C1 segment of cervical spinal cord (tissue), 14 donors: ENCODE measurements at regions not wholly inside any gene's neighbourhood (a gene's known extent, or its start where the extent isn't known, plus 50 kb on each side); places are given as distances from the start of the nearest gene placed in this dataset.

Experiments
- DNase-seq, 14 donors: peaks; one replicate each; lab custom pipeline; 2025; lab: John Stamatoyannopoulos, UW

DNA sequence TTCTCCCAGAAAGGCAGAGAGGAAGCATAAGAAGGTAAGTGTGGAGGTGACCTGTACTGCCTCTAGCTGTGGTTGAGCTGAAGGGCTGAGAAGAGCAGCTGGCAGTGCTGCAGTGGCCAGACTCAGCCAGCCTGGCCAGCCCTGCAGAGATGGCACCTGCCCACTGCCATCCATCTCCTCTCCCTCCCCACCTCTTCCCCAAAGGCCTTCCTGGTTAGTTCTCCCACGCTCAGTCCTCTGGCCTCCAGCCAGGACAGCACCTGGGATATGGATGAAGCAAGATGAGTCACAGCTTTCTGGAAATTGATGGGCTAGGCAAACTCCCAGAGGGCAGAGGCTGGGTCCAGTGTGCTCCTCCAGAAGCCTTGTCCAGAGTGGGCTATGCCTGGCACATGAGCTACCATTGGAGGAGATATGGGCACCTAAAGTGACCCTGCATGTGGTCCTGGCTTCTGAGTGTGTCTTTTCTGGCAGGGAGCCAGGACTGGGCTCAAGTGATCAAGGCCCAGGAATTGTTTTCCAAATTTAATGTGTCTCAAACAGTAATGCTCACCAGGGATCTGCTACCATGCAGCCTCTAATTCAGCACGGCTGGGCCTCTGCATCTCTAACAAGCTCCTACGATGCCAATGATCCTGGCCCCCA lies 81.0 kb upstream of the CACUL1 start:
- no peak for DNase-seq

GRCh38 chr10:118838364-118838763 lies 83.6 kb upstream of the CACUL1 start:
- DNase-seq, result no peak

GRCh38 chr10:118839348-118839747 lies 84.6 kb upstream of the CACUL1 start:
- DNase-seq, result no peak

DNA sequence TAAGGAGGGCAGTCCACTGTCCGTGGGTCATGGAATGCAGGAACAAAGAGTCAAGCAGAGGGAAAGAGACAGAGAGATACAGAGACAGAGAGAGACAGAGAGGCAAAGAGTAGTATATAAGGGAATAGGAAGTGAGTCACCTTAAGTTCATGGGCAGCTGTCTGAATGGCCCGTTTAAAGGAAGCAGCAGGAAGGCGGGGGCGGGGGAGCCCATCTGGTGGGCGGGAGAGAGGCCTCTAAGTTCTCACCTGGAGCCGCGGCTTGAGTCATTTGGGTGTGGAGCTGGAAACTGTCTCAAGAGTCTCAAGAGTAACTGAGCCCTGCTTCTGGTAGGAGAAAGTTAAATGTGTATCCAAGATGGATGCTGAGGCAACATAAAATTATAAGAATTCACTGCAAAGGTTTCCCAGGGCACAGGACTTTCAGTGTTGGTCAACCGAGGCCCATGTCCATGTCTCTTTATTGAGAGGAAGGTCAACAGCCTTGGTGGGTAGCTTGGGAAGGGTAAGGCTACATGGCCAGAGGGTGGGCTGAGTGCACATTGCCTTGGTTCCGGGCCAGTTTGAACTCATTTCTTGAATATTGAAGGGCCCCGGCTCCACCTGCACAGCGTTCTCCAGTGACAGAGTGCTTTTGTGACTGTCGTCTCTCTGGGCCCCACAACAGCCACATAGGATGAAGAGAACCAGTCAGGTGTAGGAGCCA lies 85.5 kb upstream of the CACUL1 start:
- no peak for DNase-seq

- DNase-seq, result no peak
Observed at GRCh38 chr10:118840776-118841468, 86.2 kb upstream of the CACUL1 start.

DNA sequence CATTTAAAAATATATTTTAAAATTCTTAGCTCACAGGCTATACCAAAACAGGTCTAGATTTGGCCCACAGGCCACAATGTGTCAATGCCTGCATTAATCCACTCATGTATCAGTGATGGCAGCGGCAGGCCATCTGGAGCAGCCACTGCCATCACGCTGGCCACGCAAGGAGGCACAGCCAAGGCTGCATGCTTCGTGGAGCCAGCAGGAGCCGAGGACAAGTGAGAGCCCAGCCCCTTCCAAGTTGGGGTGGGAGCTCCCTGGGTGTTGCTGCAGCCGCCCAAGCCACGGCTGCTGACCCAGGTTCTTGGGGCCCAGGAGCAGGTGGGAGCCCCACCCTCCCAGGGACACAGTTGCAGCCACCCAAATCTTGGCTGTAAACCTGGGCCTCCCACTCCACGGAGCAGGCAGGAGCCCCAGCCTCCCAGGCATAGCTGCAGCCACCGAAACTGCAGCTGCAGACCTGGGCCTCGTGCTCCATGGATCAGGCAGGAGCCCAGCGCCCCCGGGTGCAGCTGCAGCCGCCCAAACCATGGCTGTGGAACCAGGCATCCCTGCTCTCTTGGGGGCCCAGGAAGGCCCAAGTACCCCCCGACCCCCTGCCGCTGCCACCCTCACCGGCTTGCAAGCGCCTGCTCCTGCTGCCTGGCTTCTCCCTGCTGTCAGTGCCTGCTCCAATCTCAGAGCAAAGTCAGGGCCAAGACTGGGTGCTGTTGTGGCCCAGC lies 87.3 kb upstream of the CACUL1 start:
- DNase-seq, result no peak

DNA sequence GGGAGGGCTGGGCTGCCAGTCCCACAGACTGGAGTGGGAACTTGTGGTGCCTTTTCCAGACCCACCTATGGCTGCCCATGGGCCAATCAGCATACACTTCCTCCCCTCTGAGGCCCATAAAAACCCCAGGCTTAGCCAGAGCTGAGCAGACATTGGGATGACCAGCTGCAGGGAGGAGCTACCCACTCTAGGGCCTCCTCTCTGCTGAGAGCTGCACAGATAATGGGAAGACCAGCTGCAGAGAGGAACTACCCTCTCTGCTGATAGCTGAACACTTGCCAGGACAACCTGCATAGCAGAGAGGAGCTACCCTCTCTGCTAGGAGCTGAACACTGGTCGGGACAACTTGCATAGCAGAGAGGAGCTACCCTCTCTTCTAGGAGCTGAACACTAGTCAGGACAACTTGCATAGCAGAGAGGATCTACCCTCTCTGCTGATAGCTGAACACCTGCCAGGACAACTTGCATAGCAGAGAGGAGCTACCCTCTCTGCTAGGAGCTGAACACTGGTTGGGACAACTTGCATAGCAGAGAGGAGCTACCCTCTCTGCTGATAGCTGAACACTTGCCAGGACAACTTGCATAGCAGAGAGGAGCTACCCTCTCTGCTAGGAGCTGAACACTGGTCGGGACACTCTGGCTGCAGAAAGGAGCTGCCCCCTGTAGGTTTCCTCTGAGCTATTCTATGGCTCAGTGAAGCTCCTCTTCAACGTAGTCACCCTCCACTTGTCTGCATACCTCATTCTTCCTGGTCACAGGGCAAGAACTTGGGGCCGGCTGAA lies 88.3 kb upstream of the CACUL1 start:
- no peak for DNase-seq

DNA sequence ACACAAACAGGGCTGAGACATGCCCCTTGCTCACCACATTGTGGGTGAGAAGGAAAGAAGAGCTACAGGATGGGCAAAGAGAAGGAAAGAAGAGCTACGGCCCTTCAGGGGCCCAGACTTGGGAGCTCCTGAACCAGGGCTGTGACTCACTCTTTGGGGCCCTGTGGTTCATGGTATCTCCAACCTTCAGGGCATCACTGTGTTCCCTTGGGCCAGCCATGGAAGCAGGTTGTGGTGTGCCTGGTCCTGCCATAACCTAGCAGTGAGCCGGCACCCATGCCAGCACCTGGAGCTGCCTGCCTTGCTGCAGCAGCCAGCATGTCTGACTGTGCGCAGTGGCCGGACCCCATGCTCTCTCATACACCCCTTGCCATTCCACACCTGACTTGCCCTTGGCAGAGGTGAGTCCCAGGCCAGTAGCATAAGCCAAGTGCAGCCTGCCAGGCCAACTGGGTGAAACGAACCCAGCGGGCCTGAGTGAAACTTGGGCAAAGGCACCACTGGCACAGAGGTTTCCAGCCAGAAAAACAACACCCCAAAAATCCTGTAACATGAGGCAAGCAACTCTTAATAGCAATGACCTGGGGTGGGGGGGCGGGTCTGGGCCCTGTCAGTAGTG lies 89.0 kb upstream of the CACUL1 start:
- no peak for DNase-seq

GRCh38 chr10:118844731-118845521 lies 90.2 kb upstream of the CACUL1 start:
- DNase-seq, result no peak

GRCh38 chr10:118845776-118846175 lies 91.0 kb upstream of the CACUL1 start:
- no peak for DNase-seq

GRCh38 chr10:118850418-118851061 lies 95.8 kb upstream of the CACUL1 start:
- DNase-seq, result peak in 2 of 14 donors; percentile 5 to 18

DNA sequence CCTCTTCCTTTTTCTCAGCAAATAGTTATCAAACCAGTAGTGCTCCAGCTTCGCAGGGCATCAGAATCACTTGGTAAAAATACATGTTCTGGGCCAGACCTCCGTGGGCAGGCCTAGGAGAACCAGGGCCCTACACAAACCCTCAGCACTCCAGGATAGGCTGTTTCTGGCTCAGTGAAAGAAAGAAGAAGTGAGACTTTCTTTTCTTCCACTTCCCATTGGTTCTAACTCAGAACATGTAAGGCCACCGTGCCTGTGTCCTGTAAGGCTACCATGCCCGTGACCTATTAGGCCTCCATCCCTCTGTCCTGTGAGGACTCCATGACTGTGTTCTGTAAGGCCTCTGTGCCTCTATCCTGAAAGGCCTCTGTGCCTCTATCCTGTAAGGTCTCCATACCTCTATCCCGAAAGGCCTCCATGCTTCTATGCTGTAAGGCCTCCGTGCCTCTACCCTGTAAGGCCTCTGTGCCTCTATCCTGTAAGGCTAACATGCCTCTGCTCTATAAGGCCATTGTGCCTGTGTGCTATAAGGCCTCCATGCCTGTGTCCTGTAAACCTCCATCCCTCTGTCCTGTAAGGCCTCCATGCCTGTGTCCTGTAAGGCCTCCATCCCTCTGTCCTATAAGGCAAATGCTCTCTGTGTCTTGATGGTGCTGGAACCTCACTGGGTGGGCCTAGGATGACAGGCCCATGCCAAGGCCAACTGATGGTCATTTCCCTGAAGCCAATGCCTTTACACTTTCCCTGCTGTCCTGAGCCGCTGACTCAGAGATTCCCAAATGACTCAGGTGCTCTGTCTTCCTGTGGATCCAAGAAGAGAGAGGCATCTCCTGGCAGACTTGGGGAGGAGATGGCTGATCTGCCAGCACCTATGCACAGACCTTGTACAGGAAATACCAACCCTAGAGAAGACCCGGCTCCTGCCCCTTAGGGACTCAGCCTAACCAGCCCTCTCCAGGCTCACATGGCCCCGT lies 96.6 kb upstream of the CACUL1 start:
- no peak for DNase-seq

GRCh38 chr10:118853916-118854315 lies 99.1 kb upstream of the CACUL1 start:
- DNase-seq, result no peak

DNA sequence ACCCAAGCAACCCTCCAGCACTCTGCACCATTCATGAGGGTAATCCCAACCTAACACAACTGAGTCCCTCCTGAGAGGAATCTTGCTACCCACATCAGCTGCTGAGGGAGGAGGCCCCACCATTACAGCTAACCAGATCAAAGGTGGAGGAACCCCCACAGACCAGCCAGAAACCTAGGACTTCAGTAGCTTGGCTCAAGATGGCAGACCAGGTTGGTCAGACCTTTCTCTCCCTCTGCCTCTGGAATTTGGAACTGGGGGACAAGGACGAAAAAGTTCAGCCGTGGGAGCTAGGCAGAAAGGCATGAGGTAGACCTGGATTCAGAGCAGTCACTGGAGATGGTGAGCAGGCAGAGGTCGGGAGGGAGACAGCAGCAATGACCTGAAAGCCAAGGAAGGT lies 101.3 kb upstream of the CACUL1 start:
- DNase-seq, result no peak

GRCh38 chr10:118865998-118866693 lies 111.4 kb upstream of the CACUL1 start:
- DNase-seq, result no peak

- DNase-seq, result no peak
Observed at GRCh38 chr10:118867768-118868167, 113.0 kb upstream of the CACUL1 start.

GRCh38 chr10:118868589-118868988 lies 113.8 kb upstream of the CACUL1 start:
- no peak for DNase-seq
